ENCODE measurements at regions not wholly inside any gene's neighbourhood (a gene's known extent, or its start where the extent isn't known, plus 50 kb on each side); places are given as distances from the start of the nearest gene placed in this dataset.

DNA sequence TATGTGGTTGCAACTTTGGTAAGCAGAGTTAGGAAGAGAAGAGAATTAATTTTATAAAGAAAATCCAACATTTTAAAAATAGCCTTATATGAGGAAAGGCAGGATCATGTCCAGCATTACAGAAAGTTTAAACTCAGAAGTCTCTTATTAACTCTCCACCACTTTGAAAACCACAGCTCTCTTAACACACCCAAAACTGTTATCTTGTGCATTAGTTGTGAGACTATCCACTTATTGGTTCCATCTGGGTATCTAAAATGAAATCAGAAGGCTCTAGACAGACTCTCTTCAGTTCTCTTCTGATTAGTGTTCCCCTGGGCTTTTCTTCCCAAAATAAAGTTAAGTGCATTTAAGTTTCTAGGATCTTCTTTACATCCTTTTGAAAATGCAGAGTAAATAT is 251.5 kb downstream of the TXNL1 start:
- H3K27ac ChIP-seq (ENCODE audit: insufficient read depth, low read length), result no peak overlapping the region
- no peak overlapping the region for H3K9ac ChIP-seq (ENCODE audit: low read depth, low read length)
- H2AK9ac ChIP-seq (replicated peaks; ENCODE audit: low read depth, low read length, poor library complexity), result no peak overlapping the region
- no peaks in the 10 kb centered on the region for H3K9me3 ChIP-seq (ENCODE audit: control insufficient read depth, insufficient read depth, low read length)
- no peak overlapping the region for H2AFZ ChIP-seq (replicated peaks; ENCODE audit: low read length, poor library complexity)
- no peaks in the 10 kb centered on the region for H4K20me1 ChIP-seq (ENCODE audit: insufficient read depth, low read length)
- H3K14ac ChIP-seq (replicated peaks; ENCODE audit: low read depth, low read length), result no peak overlapping the region
- H3K18ac ChIP-seq (ENCODE audit: low read depth, low read length), result no peak overlapping the region
- H3K27me3 ChIP-seq (ENCODE audit: control insufficient read depth, insufficient read depth, low read length), result no peaks in the 10 kb centered on the region
- no peak for DNase-seq
- H3K4ac ChIP-seq (ENCODE audit: low read depth, low read length), result no peak overlapping the region
- H2BK5ac ChIP-seq (ENCODE audit: low read depth, low read length, poor library complexity, severe bottlenecking), result no peak overlapping the region
- no peaks in the 10 kb centered on the region for H3K4me1 ChIP-seq (ENCODE audit: control insufficient read depth, insufficient read depth, low read length)
- no peaks in the 10 kb centered on the region for H3K36me3 ChIP-seq (ENCODE audit: control insufficient read depth, insufficient read depth, low read length)
- in situ Hi-C loops (cut with MboI; ENCODE audit: low sequenced_read_pairs), result no loop called here
- H2BK20ac ChIP-seq (ENCODE audit: low read depth, low read length), result no peak overlapping the region
- no peak overlapping the region for H4K8ac ChIP-seq (ENCODE audit: low read depth in 2 of 2, low read length in 2 of 2)
- H3K23ac ChIP-seq (ENCODE audit: low read depth, low read length), result no peak overlapping the region
- dilution Hi-C loops (cut with HindIII; ENCODE audit: low sequenced_read_pairs, unreplicated experiment), result no loop called here
- H3K4me2 ChIP-seq (ENCODE audit: low read depth, low read length), result no peak overlapping the region
- H3K9me1 ChIP-seq (ENCODE audit: insufficient read depth, low read length), result no peaks in the 10 kb centered on the region
- no peak overlapping the region for H4K5ac ChIP-seq (ENCODE audit: low read depth, low read length)
- H2BK120ac ChIP-seq (ENCODE audit: low read depth, low read length), result no peak overlapping the region
- H3K79me1 ChIP-seq (ENCODE audit: low read depth in 1 of 2, low read length in 2 of 2), result no peaks in the 10 kb centered on the region
- H3K4me3 ChIP-seq (ENCODE audit: insufficient read depth, low read depth, low read length), result no peak overlapping the region
- BruUV-seq (replicated peaks), result no TSS peak
- H2BK15ac ChIP-seq (ENCODE audit: low read depth, low read length), result no peak overlapping the region
- ATAC-seq (ENCODE audit: low read depth), result no peak
- CTCF ChIA-PET, result no interaction called here
- POLR2A ChIA-PET (ENCODE audit: unreplicated experiment), result no interaction called here
- H4K91ac ChIP-seq (ENCODE audit: insufficient read depth, low read depth, low read length), result no peak overlapping the region
- no peak for TF ChIP-seq RFX5 (IDR thresholded peaks at IDR 0.05; ENCODE audit: low read depth, low read length)
- no peak for TF ChIP-seq MXI1 (IDR thresholded peaks at IDR 0.05; ENCODE audit: borderline replicate concordance, low read depth, low read length)
- no peak for TF ChIP-seq USF2 (IDR thresholded peaks at IDR 0.05; ENCODE audit: low read depth, low read length)
- TF ChIP-seq CTCF (conservative IDR thresholded peaks at IDR 0.05; ENCODE audit: low read depth, low read length), result no peak
- TF ChIP-seq, protein P1, sequence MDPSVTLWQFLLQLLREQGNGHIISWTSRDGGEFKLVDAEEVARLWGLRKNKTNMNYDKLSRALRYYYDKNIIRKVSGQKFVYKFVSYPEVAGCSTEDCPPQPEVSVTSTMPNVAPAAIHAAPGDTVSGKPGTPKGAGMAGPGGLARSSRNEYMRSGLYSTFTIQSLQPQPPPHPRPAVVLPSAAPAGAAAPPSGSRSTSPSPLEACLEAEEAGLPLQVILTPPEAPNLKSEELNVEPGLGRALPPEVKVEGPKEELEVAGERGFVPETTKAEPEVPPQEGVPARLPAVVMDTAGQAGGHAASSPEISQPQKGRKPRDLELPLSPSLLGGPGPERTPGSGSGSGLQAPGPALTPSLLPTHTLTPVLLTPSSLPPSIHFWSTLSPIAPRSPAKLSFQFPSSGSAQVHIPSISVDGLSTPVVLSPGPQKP (IDR thresholded peaks at IDR 0.05; ENCODE audit: borderline replicate concordance, low read depth, low read length), result no peak
- TF ChIP-seq FOS (IDR thresholded peaks at IDR 0.05; ENCODE audit: low read depth, low read length), result no peak
- no peak for TF ChIP-seq NFE2L2 (IDR thresholded peaks at IDR 0.05; ENCODE audit: low read depth, low read length)
- no peak for TF ChIP-seq RAD21 (IDR thresholded peaks at IDR 0.05; ENCODE audit: low read length)
- TF ChIP-seq BHLHE40 (IDR thresholded peaks at IDR 0.05; ENCODE audit: low read depth, low read length), result no peak
- TF ChIP-seq POLR2A (IDR thresholded peaks at IDR 0.05; ENCODE audit: low read depth, low read length), result no peak
- TF ChIP-seq RCOR1 (IDR thresholded peaks at IDR 0.05; ENCODE audit: insufficient replicate concordance, low read length), result no peak
- no peak for TF ChIP-seq SMC3 (IDR thresholded peaks at IDR 0.05; ENCODE audit: low read depth, low read length)
- TF ChIP-seq MAZ (IDR thresholded peaks at IDR 0.05; ENCODE audit: borderline replicate concordance, low read depth, low read length), result no peak
- TF ChIP-seq CHD1 (IDR thresholded peaks at IDR 0.05; ENCODE audit: low read depth, low read length), result no peak
- TF ChIP-seq MAFK (IDR thresholded peaks at IDR 0.05; ENCODE audit: low read depth, low read length), result no peak
- no peak for TF ChIP-seq CEBPB (IDR thresholded peaks at IDR 0.05; ENCODE audit: low read depth, low read length)
- intact Hi-C loops (cut with micrococcal nuclease), result no loop called here
- no peak overlapping the region for H2AK5ac ChIP-seq (ENCODE audit: low read depth, low read length)
- no peak overlapping the region for H3K56ac ChIP-seq (ENCODE audit: extremely low read depth, insufficient read depth, low read length)

Measured in IMR-90 (cell line).